Spleen (tissue), 11 donors: ENCODE measurements at regions not wholly inside any gene's neighbourhood (a gene's known extent, or its start where the extent isn't known, plus 50 kb on each side); places are given as distances from the start of the nearest gene placed in this dataset.
"Not testable (repeated sequence)": the region's sequence is repeated elsewhere in the genome, so short reads cannot be mapped to it uniquely, and the experiment has no call there.

ENCODE experiments used
- DNase-seq: peaks from one replicate; pipeline ENCODE4 v3.0.0-alpha.2; 2020
- H3K27ac ChIP-seq, 8 donors: fragments of 200-600 bp; sonication (generic) in 7 of 8; 1 replicate in 4 of 8; 2 replicates in 4 of 8; pipeline versions ENCODE4 v1.5.0 to v1.8.0; 2016 to 2021; ENCODE audit warnings: inconsistent platforms in 4 of 8, mild to moderate bottlenecking in 4 of 8, moderate library complexity in 1 of 8
- H3K27me3 ChIP-seq, 7 donors: fragments of 200-600 bp; sonication (generic) in 6 of 7; replicated peaks in 1 of 7; 1 replicate in 4 of 7; 2 replicates in 3 of 7; pipeline versions ENCODE4 v1.5.0 to v1.8.0; 2016 to 2021; ENCODE audit warnings: inconsistent platforms in 3 of 7, mild to moderate bottlenecking in 1 of 7
- H3K36me3 ChIP-seq, 6 donors: fragments of 200-600 bp; sonication (generic) in 5 of 6; 1 replicate in 4 of 6; 2 replicates in 2 of 6; pipeline versions ENCODE4 v1.5.0 to v1.8.0; 2016 to 2021; ENCODE audit warnings: inconsistent platforms in 2 of 6
- H3K4me1 ChIP-seq, 6 donors: fragments of 200-600 bp; sonication (generic) in 5 of 6; 1 replicate in 3 of 6; 2 replicates in 3 of 6; pipeline versions ENCODE4 v1.5.0 to v1.8.0; 2016 to 2021; ENCODE audit warnings: inconsistent platforms in 3 of 6
- H3K4me3 ChIP-seq, 8 donors: fragments of 200-600 bp; sonication (generic) in 7 of 8; 1 replicate in 4 of 8; 2 replicates in 4 of 8; pipeline versions ENCODE4 v1.5.0 to v1.8.0; 2016 to 2021; ENCODE audit warnings: inconsistent platforms in 4 of 8, mild to moderate bottlenecking in 4 of 8, moderate library complexity in 2 of 8
- H3K9me3 ChIP-seq, 8 donors: fragments of 200-600 bp; sonication (generic) in 7 of 8; 1 replicate in 4 of 8; 2 replicates in 4 of 8; pipeline versions ENCODE4 v1.5.0 to v1.8.0; 2016 to 2021; ENCODE audit warnings: inconsistent platforms in 4 of 8
- POLR2A ChIP-seq, 3 donors: fragments of 450-650 bp; IDR thresholded peaks; one replicate each; pipeline ENCODE4 v1.5.1; 2017; ENCODE audit warnings: antibody characterized with exemption in 3 of 3, mild to moderate bottlenecking in 1 of 3
- POLR2AphosphoS5 ChIP-seq, 3 donors: sonication (generic); formaldehyde crosslinking; IDR thresholded peaks; one replicate each; pipeline ENCODE4 v1.5.1; 2017; ENCODE audit warnings: antibody characterized with exemption in 3 of 3
- WGBS, 5 donors: extraction: QIAGEN DNeasy Blood & Tissue Kit in 3 of 5; methylation state at CpG; one replicate each; pipeline versions ENCODE4 v1.1.5 to v1.1.7; 2013 to 2018; 5-methylcytosine and 5-hydroxymethylcytosine counted together
- intact Hi-C: fragments of 100-400 bp; cut with DNase I; formaldehyde crosslinking; loops from one replicate; pipeline ENCODE4 v1.15.0; 2023; ENCODE audit warnings: low total_unique reads
- TF ChIP-seq, protein P1 (sequence below), 11 experiments: fragments of 200-600 bp in 7 of 11; fragments of 450-650 bp in 4 of 11; sonication (generic) in 4 of 11; IDR thresholded peaks in 8 of 11; conservative IDR thresholded peaks in 3 of 11; 1 replicate in 7 of 11; 2 replicates in 4 of 11; pipeline versions ENCODE4 v1.4.0 to v1.8.0; 2016 to 2021; ENCODE audit warnings: antibody characterized with exemption in 11 of 11, inconsistent platforms in 4 of 11, mild to moderate bottlenecking in 1 of 11
- donor health status: healthy with polysubstance abuse.
- donor health status: DM: no; HTN: no; CAD: no; lungs with moderate emphysema.
- donor health status: DM: no; HTN: no; CAD: no.
- donor health status: Bipolar disorder and iron deficiency.
- donor health status: healthy.
- donor health status: DM: no; HTN: no; CAD: no.
- donor health status: DM: yes; HTN: yes; CAD: no.

DNA sequence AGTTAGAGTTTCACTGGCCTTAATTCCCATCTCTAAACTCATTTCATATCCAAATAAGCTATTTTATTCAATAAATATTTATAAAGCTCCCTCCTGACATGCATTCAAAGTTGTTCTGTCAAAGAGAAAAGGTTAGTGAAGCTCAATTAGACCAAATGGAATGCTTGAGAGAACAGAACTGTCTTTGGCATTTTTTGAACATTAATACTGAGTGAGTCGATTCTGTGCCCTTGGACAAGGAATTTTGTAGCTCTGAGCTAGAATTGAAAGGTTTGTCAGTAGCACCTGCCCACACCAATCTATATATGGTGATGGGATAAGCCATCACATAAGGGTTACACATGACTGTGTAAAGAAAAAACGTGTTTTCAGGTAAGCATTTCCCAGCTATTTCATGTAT, 631.2 kb upstream of the CCNG1 start:
- WGBS, 5 donors: 57 to 69% (median 65%) methylated on average over 2 of the region's 2 CpGs
- intact Hi-C loops: no loop called here

DNA sequence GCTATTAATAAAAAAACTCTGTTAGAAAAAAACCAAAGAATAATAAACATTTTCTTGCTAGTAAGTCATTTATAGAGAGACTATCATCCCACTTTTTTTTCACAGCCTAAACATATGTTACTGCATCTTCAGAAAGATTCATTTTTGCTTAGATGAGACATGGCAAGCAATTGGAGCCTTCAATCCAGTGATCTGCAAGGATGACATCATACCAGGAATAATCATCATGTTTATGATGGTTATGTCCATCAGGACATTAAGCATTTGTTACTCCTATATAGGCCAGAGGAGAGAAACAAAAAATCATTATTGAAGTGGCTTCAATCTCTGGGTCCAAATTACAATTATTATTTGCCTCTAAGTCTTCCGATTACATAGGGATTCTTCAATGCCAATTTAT, 626.3 kb upstream of the CCNG1 start:
- Histone ChIP-seq H3K27ac (no peak overlapping the region), H3K27me3 (no peaks in the 10 kb centered on the region), H3K4me3 (no peak overlapping the region), H3K4me1 (no peaks in the 10 kb centered on the region), H3K9me3 (no peaks in the 10 kb centered on the region), H3K36me3 (no peaks in the 10 kb centered on the region)
- WGBS, 5 donors: 90 to 100% (median 96%) methylated on average over 1 of the region's 1 CpG
- TF ChIP-seq POLR2AphosphoS5 (IDR thresholded peaks at IDR 0.05) (no peak), POLR2A (IDR thresholded peaks at IDR 0.05) (no peak)
- TF ChIP-seq, protein P1, sequence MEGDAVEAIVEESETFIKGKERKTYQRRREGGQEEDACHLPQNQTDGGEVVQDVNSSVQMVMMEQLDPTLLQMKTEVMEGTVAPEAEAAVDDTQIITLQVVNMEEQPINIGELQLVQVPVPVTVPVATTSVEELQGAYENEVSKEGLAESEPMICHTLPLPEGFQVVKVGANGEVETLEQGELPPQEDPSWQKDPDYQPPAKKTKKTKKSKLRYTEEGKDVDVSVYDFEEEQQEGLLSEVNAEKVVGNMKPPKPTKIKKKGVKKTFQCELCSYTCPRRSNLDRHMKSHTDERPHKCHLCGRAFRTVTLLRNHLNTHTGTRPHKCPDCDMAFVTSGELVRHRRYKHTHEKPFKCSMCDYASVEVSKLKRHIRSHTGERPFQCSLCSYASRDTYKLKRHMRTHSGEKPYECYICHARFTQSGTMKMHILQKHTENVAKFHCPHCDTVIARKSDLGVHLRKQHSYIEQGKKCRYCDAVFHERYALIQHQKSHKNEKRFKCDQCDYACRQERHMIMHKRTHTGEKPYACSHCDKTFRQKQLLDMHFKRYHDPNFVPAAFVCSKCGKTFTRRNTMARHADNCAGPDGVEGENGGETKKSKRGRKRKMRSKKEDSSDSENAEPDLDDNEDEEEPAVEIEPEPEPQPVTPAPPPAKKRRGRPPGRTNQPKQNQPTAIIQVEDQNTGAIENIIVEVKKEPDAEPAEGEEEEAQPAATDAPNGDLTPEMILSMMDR (IDR thresholded peaks at IDR 0.05 in 8 of 11, conservative IDR thresholded peaks at IDR 0.05 in 3 of 11): no peak
- no peak for DNase-seq
- intact Hi-C loops: no loop called here

More for the DNA sequence above, 631.2 kb upstream of the CCNG1 start:
- Histone ChIP-seq H3K36me3 (no peaks in the 10 kb centered on the region), H3K27ac (no peak overlapping the region), H3K9me3 (no peaks in the 10 kb centered on the region), H3K27me3 (no peaks in the 10 kb centered on the region), H3K4me1 (no peaks in the 10 kb centered on the region), H3K4me3 (no peak overlapping the region)
- TF ChIP-seq POLR2A (IDR thresholded peaks at IDR 0.05) (no peak), POLR2AphosphoS5 (IDR thresholded peaks at IDR 0.05) (no peak)
- TF ChIP-seq, protein P1 (IDR thresholded peaks at IDR 0.05 in 8 of 11, conservative IDR thresholded peaks at IDR 0.05 in 3 of 11): no peak
- DNase-seq: no peak

DNA sequence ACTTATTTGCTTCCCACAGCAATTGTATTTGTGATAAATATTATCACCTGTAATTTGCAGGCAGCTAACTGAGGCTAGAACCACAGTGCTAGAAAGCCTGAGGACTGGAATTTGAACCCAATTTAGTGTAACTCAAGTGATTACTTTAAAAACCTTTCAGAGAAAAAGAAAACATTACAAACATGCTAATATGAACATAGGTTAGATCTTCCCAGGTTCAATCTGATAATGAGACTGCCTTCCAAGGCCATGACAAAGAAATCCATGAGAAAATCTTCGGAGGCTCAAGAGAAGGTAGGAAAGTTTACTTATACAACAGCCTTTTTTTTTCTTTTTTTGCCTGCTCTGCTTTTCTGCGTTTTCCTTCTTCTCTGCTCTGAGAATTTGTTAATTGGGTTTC, 620.6 kb upstream of the CCNG1 start:
- Histone ChIP-seq H3K4me3 (no peak overlapping the region), H3K4me1 (no peaks in the 10 kb centered on the region), H3K9me3 (no peaks in the 10 kb centered on the region), H3K36me3 (no peaks in the 10 kb centered on the region), H3K27me3 (no peaks in the 10 kb centered on the region), H3K27ac (no peak overlapping the region)
- TF ChIP-seq, protein P1 (IDR thresholded peaks at IDR 0.05 in 8 of 11, conservative IDR thresholded peaks at IDR 0.05 in 3 of 11): no peak
- no peak for TF ChIP-seq POLR2AphosphoS5 (IDR thresholded peaks at IDR 0.05)
- TF ChIP-seq POLR2A (IDR thresholded peaks at IDR 0.05): no peak
- intact Hi-C loops: no loop called here
- WGBS, 5 donors: 80 to 93% (median 84%) methylated on average over 2 of the region's 2 CpGs
- no peak for DNase-seq

DNA sequence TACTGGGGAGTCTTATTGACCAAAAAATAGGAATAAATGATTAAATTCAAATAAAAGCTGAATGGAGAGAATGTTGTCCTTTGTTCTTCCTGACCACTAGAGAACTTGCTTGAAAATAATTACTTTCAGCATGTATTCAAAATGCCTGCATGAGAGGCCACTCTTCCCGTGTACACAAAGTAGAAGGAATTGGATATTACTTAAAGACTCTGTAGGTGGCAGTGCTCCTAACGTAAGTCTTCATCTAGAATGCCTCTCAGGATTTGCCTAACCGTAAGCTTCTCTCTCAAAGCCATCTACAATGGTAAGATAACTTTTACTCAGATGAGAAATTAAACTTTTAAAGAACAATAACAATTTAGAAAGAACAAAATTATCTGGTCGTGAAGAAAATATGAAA, 620.0 kb upstream of the CCNG1 start:
- intact Hi-C loops: no loop called here
- H3K4me3 ChIP-seq: no peak overlapping the region
- H3K36me3 ChIP-seq: no peaks in the 10 kb centered on the region
- TF ChIP-seq POLR2A (IDR thresholded peaks at IDR 0.05) (no peak), POLR2AphosphoS5 (IDR thresholded peaks at IDR 0.05) (no peak)
- TF ChIP-seq, protein P1 (IDR thresholded peaks at IDR 0.05 in 8 of 11, conservative IDR thresholded peaks at IDR 0.05 in 3 of 11): no peak
- WGBS, 5 donors: 73 to 81% (median 77%) methylated on average over 4 of the region's 4 CpGs
- H3K27ac ChIP-seq: no peak overlapping the region
- no peaks in the 10 kb centered on the region for H3K4me1 ChIP-seq
- H3K27me3 ChIP-seq: no peaks in the 10 kb centered on the region
- no peaks in the 10 kb centered on the region for H3K9me3 ChIP-seq
- DNase-seq: no peak

DNA sequence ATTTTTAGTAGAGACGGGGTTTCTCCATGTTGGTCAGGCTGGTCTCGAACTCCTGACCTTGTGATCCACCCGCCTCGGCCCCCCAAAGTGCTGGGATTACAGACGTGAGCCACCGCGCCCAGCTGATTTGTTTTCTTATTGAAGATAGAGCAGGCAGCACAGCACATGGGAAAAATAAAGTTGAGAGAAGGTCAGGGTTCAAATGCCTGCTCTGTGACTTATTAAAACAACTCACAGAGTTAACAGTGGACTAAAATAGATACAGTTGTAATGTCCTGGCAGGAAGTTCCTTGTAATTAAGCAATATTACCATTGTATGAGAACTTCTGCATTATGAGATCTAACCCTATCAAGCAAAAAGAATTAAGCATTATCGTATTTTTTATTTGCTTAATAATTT, 615.7 kb upstream of the CCNG1 start:
- H3K36me3 ChIP-seq, H3K4me3 ChIP-seq, H3K9me3 ChIP-seq, DNase-seq, intact Hi-C loops, H3K4me1 ChIP-seq, H3K27me3 ChIP-seq, H3K27ac ChIP-seq: not testable (repeated sequence)
- 68 to 83% (median 71%) methylated on average over 8 of the region's 8 CpGs for WGBS, 5 donors
